ENCODE measurements at regions not wholly inside any gene's neighbourhood (a gene's known extent, or its start where the extent isn't known, plus 50 kb on each side); places are given as distances from the start of the nearest gene placed in this dataset.

- intact Hi-C loops (cut with DNase I), result no loop called here
- Histone ChIP-seq H3K36me3 (no peaks in the 10 kb centered on the region), H3K27me3 (no peaks in the 10 kb centered on the region), H3K4me1 (no peaks in the 10 kb centered on the region), H3K4me3 (replicated peaks in 1 of 3) (no peak overlapping the region), H3K27ac (no peak overlapping the region), H3K9me3 (no peaks in the 10 kb centered on the region)
- DNase-seq, result no peak
- TF ChIP-seq CTCF (IDR thresholded peaks at IDR 0.05), result no peak
- no peak for TF ChIP-seq POLR2A (IDR thresholded peaks at IDR 0.05)
- WGBS, 2 donors, result 74 to 79% methylated on average over 2 of the region's 2 CpGs
Observed at GRCh38 chr11:97955595-97955994, 1065.2 kb upstream of the CNTN5 start.

- intact Hi-C loops (cut with DNase I), result no loop called here
- Histone ChIP-seq H3K27me3 (no peaks in the 10 kb centered on the region), H3K27ac (no peak overlapping the region), H3K36me3 (no peaks in the 10 kb centered on the region), H3K4me1 (no peaks in the 10 kb centered on the region), H3K4me3 (replicated peaks in 1 of 3) (no peak overlapping the region), H3K9me3 (no peaks in the 10 kb centered on the region)
- WGBS, 2 donors, result 34 to 48% methylated on average over 2 of the region's 2 CpGs
- no peak for DNase-seq
- TF ChIP-seq CTCF (IDR thresholded peaks at IDR 0.05), result no peak
- no peak for TF ChIP-seq POLR2A (IDR thresholded peaks at IDR 0.05)
Observed at GRCh38 chr11:97956904-97957303, 1063.8 kb upstream of the CNTN5 start.

- intact Hi-C loops (cut with DNase I), result no loop called here
- no peak for DNase-seq
- Histone ChIP-seq H3K27me3 (no peaks in the 10 kb centered on the region), H3K36me3 (no peaks in the 10 kb centered on the region), H3K27ac (no peak overlapping the region), H3K4me1 (no peaks in the 10 kb centered on the region), H3K9me3 (no peaks in the 10 kb centered on the region), H3K4me3 (replicated peaks in 1 of 3) (no peak overlapping the region)
- no peak for TF ChIP-seq POLR2A (IDR thresholded peaks at IDR 0.05)
- no peak for TF ChIP-seq CTCF (IDR thresholded peaks at IDR 0.05)
- WGBS, 2 donors, result 86 to 91% methylated on average over 4 of the region's 4 CpGs
Observed at GRCh38 chr11:97961431-97961830, 1059.3 kb upstream of the CNTN5 start.

GRCh38 chr11:97962758-97963157, 1058.0 kb upstream of the CNTN5 start:
- no peak overlapping the region for H3K4me3 ChIP-seq (replicated peaks in 1 of 3)
- no peaks in the 10 kb centered on the region for H3K36me3 ChIP-seq
- no peaks in the 10 kb centered on the region for H3K27me3 ChIP-seq
- no peaks in the 10 kb centered on the region for H3K9me3 ChIP-seq
- no peaks in the 10 kb centered on the region for H3K4me1 ChIP-seq
- no peak overlapping the region for H3K27ac ChIP-seq
- TF ChIP-seq POLR2A (IDR thresholded peaks at IDR 0.05), result no peak
- no peak for TF ChIP-seq CTCF (IDR thresholded peaks at IDR 0.05)
- intact Hi-C loops (cut with DNase I), result no loop called here
- 0% methylated on average over 1 of the region's 1 CpG for WGBS, 2 donors
- no peak for DNase-seq

- WGBS, 2 donors, result 73 to 81% methylated on average over 8 of the region's 8 CpGs
- DNase-seq, result no peak
- no peaks in the 10 kb centered on the region for H3K9me3 ChIP-seq
- no peak overlapping the region for H3K4me3 ChIP-seq (replicated peaks in 1 of 3)
- TF ChIP-seq POLR2A (IDR thresholded peaks at IDR 0.05) (no peak), CTCF (IDR thresholded peaks at IDR 0.05) (no peak)
- H3K36me3 ChIP-seq, result no peaks in the 10 kb centered on the region
- H3K27me3 ChIP-seq, result no peaks in the 10 kb centered on the region
- intact Hi-C loops (cut with DNase I), result no loop called here
- H3K27ac ChIP-seq, result no peak overlapping the region
- no peaks in the 10 kb centered on the region for H3K4me1 ChIP-seq
Observed at GRCh38 chr11:97963528-97964331, 1057.0 kb upstream of the CNTN5 start.
